ENCODE measurements at regions not wholly inside any gene's neighbourhood (a gene's known extent, or its start where the extent isn't known, plus 50 kb on each side); places are given as distances from the start of the nearest gene placed in this dataset.

GRCh38 chr1:101338714-101339430, 102.1 kb downstream of the S1PR1 start:
- Histone ChIP-seq H3K36me3 (ENCODE audit: control insufficient read depth, low read length) (no peaks in the 10 kb centered on the region), H3K4me1 (ENCODE audit: control insufficient read depth, low read length) (no peaks in the 10 kb centered on the region), H4K20me1 (ENCODE audit: control insufficient read depth, insufficient read depth, low read depth, low read length) (no peaks in the 10 kb centered on the region), H3K4me2 (ENCODE audit: low read length) (no peak overlapping the region), H3K4me3 (ENCODE audit: low read length) (no peak overlapping the region), H3K27ac (ENCODE audit: low read depth, low read length) (no peak overlapping the region), H3K27me3 (ENCODE audit: control insufficient read depth, low read length) (no peaks in the 10 kb centered on the region), H3F3A (ENCODE audit: control insufficient read depth, insufficient read depth) (no peaks in the 10 kb centered on the region), H3K9me2 (replicated peaks; ENCODE audit: control insufficient read depth, low read length) (no peaks in the 10 kb centered on the region), H3K79me2 (ENCODE audit: control insufficient read depth, low read length) (no peaks in the 10 kb centered on the region), H3K9me3 (ENCODE audit: control insufficient read depth, insufficient read depth, low read length) (no peaks in the 10 kb centered on the region)
- TF ChIP-seq CTCF (IDR thresholded peaks at IDR 0.05; ENCODE audit: low read depth, low read length, poor library complexity, severe bottlenecking) = no peak
- no peak for TF ChIP-seq EZH2phosphoT487 (IDR thresholded peaks at IDR 0.05; ENCODE audit: borderline replicate concordance, low read length)

- Histone ChIP-seq H3K36me3 (ENCODE audit: control insufficient read depth, low read length) (no peaks in the 10 kb centered on the region), H3K27ac (ENCODE audit: low read depth, low read length) (no peak overlapping the region), H3K9me3 (ENCODE audit: control insufficient read depth, insufficient read depth, low read length) (no peaks in the 10 kb centered on the region), H3K4me2 (ENCODE audit: low read length) (no peak overlapping the region), H3K27me3 (ENCODE audit: control insufficient read depth, low read length) (peaks cover 20% of the 10 kb centered on the region), H3K79me2 (ENCODE audit: control insufficient read depth, low read length) (no peaks in the 10 kb centered on the region), H3K9me2 (replicated peaks; ENCODE audit: control insufficient read depth, low read length) (no peaks in the 10 kb centered on the region), H3K4me3 (ENCODE audit: low read length) (no peak overlapping the region), H3F3A (ENCODE audit: control insufficient read depth, insufficient read depth) (no peaks in the 10 kb centered on the region), H3K4me1 (ENCODE audit: control insufficient read depth, low read length) (no peaks in the 10 kb centered on the region), H4K20me1 (ENCODE audit: control insufficient read depth, insufficient read depth, low read depth, low read length) (no peaks in the 10 kb centered on the region)
- TF ChIP-seq CTCF (IDR thresholded peaks at IDR 0.05; ENCODE audit: low read depth, low read length, poor library complexity, severe bottlenecking) = no peak
- no peak for TF ChIP-seq EZH2phosphoT487 (IDR thresholded peaks at IDR 0.05; ENCODE audit: borderline replicate concordance, low read length)
These were observed 107.9 kb downstream of the S1PR1 start for GRCh38 chr1:101344745-101345144.

GRCh38 chr1:101346419-101346818, 109.6 kb downstream of the S1PR1 start:
- peaks cover 20% of the 10 kb centered on the region for H3K27me3 ChIP-seq (ENCODE audit: control insufficient read depth, low read length)
- H3K9me3 ChIP-seq (ENCODE audit: control insufficient read depth, insufficient read depth, low read length) = no peaks in the 10 kb centered on the region
- H3K36me3 ChIP-seq (ENCODE audit: control insufficient read depth, low read length) = no peaks in the 10 kb centered on the region
- H3K4me2 ChIP-seq (ENCODE audit: low read length) = no peak overlapping the region
- no peaks in the 10 kb centered on the region for H3K79me2 ChIP-seq (ENCODE audit: control insufficient read depth, low read length)
- H3K27ac ChIP-seq (ENCODE audit: low read depth, low read length) = no peak overlapping the region
- H3K4me3 ChIP-seq (ENCODE audit: low read length) = no peak overlapping the region
- TF ChIP-seq CTCF (IDR thresholded peaks at IDR 0.05; ENCODE audit: low read depth, low read length, poor library complexity, severe bottlenecking) (no peak), EZH2phosphoT487 (IDR thresholded peaks at IDR 0.05; ENCODE audit: borderline replicate concordance, low read length) (no peak)
- no peaks in the 10 kb centered on the region for H4K20me1 ChIP-seq (ENCODE audit: control insufficient read depth, insufficient read depth, low read depth, low read length)
- H3K9me2 ChIP-seq (replicated peaks; ENCODE audit: control insufficient read depth, low read length) = no peaks in the 10 kb centered on the region
- H3K4me1 ChIP-seq (ENCODE audit: control insufficient read depth, low read length) = no peaks in the 10 kb centered on the region
- no peaks in the 10 kb centered on the region for H3F3A ChIP-seq (ENCODE audit: control insufficient read depth, insufficient read depth)

Measured in DOHH2 (cell line).